ENCODE measurements at regions not wholly inside any gene's neighbourhood (a gene's known extent, or its start where the extent isn't known, plus 50 kb on each side); places are given as distances from the start of the nearest gene placed in this dataset.

- TF ChIP-seq SP2 (IDR thresholded peaks at IDR 0.05; ENCODE audit: low read length), result no peak
- no peak for TF ChIP-seq GABPA (IDR thresholded peaks at IDR 0.05; ENCODE audit: borderline replicate concordance, insufficient read depth, low read length)
- TF ChIP-seq EZH2 (IDR thresholded peaks at IDR 0.05; ENCODE audit: low read depth, low read length, severe bottlenecking), result no peak
Measured at GRCh38 chr3:177789500-177789899, 592.2 kb upstream of the TBL1XR1 start (continued).
